D721Med (cell line): ENCODE measurements at regions not wholly inside any gene's neighbourhood (a gene's known extent, or its start where the extent isn't known, plus 50 kb on each side); places are given as distances from the start of the nearest gene placed in this dataset.

Source experiments
- DNase-seq: peaks from one replicate; pipeline ENCODE4 v3.0.0; 2011; ENCODE audit warnings: low spot score; ENCODE audit not compliant: insufficient read length
- FAIRE-seq: peaks from 2 replicates; lab custom pipeline; 2011; peaks lifted over from hg19 to GRCh38; lab: Jason Lieb, UNC
- TF ChIP-seq, protein P1 (sequence below): IDR thresholded peaks from 2 replicates; pipeline ENCODE4 v1.5.1; 2012; ENCODE audit warnings: mild to moderate bottlenecking, control low read depth; ENCODE audit not compliant: insufficient read depth; ENCODE audit errors: missing control alignments

GRCh38 chr4:45831692-45832091 is 292.2 kb downstream of the GABRG1 start:
- no peak for FAIRE-seq

GRCh38 chr4:45803994-45804393 is 319.9 kb downstream of the GABRG1 start:
- TF ChIP-seq, protein P1, sequence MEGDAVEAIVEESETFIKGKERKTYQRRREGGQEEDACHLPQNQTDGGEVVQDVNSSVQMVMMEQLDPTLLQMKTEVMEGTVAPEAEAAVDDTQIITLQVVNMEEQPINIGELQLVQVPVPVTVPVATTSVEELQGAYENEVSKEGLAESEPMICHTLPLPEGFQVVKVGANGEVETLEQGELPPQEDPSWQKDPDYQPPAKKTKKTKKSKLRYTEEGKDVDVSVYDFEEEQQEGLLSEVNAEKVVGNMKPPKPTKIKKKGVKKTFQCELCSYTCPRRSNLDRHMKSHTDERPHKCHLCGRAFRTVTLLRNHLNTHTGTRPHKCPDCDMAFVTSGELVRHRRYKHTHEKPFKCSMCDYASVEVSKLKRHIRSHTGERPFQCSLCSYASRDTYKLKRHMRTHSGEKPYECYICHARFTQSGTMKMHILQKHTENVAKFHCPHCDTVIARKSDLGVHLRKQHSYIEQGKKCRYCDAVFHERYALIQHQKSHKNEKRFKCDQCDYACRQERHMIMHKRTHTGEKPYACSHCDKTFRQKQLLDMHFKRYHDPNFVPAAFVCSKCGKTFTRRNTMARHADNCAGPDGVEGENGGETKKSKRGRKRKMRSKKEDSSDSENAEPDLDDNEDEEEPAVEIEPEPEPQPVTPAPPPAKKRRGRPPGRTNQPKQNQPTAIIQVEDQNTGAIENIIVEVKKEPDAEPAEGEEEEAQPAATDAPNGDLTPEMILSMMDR: no peak
- FAIRE-seq: no peak
- DNase-seq: no peak

More at GRCh38 chr4:45831692-45832091, 292.2 kb downstream of the GABRG1 start:
- no peak for DNase-seq
- TF ChIP-seq, protein P1: no peak

DNA sequence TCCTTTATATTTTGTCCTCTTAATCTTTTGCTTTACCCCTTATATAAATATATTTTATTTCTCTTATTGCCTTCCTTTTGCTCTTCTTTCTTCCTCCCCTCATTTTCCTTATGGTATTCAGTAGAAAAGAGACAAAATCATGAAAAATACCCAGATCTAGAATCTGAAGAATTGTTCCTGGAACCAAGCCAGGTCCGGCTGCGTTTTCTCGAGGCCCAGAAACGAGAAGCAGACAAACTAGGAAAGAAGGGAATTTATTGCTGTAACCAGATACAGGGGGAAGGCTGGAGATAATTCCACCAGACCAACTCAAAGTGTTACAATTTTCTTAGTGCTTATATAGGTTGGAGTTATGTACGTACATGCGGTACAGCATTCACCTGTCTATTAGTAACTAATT is 328.7 kb downstream of the GABRG1 start:
- DNase-seq: no peak
- TF ChIP-seq, protein P1: no peak
- FAIRE-seq: no peak

GRCh38 chr4:45778514-45778913 is 345.3 kb downstream of the GABRG1 start:
- TF ChIP-seq, protein P1: no peak
- no peak for FAIRE-seq
- no peak for DNase-seq

DNA sequence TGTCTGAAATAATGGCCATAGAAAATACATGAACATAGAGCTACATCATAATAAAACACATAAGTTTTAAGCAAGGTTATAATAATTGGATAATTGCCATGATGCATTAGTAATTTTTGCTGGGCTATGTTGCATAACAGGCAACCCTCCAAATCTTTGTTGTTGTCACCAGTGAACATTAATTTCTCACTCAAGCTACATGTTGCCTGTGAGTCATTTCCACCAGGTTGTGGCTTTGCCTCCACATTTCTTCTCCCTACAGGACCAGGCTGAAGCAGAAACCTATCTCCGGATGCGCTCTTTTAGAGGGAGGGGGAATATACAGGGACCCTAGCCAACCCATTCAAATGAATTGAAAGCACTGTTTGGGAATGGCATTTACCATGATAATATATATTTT is 347.7 kb downstream of the GABRG1 start:
- TF ChIP-seq, protein P1: no peak
- DNase-seq (no peak), FAIRE-seq (no peak)

DNA sequence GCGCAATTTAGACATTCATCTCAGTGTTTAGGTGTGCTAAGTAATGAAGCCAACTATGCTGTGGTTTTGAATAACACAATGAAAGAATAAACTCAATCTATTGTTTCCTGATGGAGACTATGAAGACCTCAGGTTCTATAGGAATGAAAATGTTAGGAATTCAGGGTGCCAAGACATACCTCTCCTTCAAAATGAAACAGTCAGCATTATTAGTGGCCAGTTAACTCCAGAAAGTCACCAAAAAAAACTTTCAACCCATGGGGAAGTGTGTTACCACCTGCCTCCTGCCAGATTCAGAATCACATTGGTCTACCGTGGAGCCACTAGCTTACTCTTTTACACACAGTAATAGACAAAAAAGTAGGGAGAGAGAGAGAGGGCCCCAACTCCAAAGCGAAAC is 352.9 kb downstream of the GABRG1 start:
- no peak for DNase-seq
- TF ChIP-seq, protein P1: no peak
- no peak for FAIRE-seq

DNA sequence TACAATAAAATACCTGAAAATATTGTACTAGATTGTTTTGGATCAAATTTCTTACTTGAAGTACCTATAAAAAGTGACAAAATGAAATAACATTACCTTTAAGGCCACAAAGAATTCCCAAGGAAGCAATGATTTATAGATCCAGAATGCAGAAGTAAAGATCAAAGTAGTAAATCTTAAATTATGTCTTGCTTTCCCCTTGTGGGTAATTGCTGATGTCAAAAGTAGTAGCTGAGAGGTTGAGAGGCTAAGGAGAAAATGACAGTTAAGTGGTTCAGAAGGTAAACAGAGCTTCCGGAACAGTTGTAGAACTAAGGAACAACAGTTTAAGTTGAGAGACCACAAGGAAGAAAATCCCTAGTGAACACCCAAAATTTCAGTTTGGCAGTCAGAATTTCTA is 358.3 kb downstream of the GABRG1 start:
- TF ChIP-seq, protein P1: no peak
- FAIRE-seq: no peak

More for the DNA sequence above, 358.3 kb downstream of the GABRG1 start:
- DNase-seq: no peak
